ENCODE measurements at regions not wholly inside any gene's neighbourhood (a gene's known extent, or its start where the extent isn't known, plus 50 kb on each side); places are given as distances from the start of the nearest gene placed in this dataset.
"Not testable (repeated sequence)": the region's sequence is repeated elsewhere in the genome, so short reads cannot be mapped to it uniquely, and the experiment has no call there.

GRCh38 chr20:40856653-40857052 lies 167.6 kb upstream of the MAFB start:
- DNase-seq (ENCODE audit: low spot score): no peak

- no peak for DNase-seq (ENCODE audit: low spot score)
Measured at GRCh38 chr20:40860487-40860902, 168.1 kb upstream of the TOP1 start.

- DNase-seq (ENCODE audit: low spot score): no peak
Measured at GRCh38 chr20:40861427-40862008, 167.1 kb upstream of the TOP1 start.

GRCh38 chr20:40863355-40863919 lies 165.2 kb upstream of the TOP1 start:
- no peak for DNase-seq (ENCODE audit: low spot score)

GRCh38 chr20:40864470-40864869 lies 164.2 kb upstream of the TOP1 start:
- no peak for DNase-seq (ENCODE audit: low spot score)

- DNase-seq (ENCODE audit: low spot score): no peak
Measured at GRCh38 chr20:40865095-40865494, 163.5 kb upstream of the TOP1 start.

- no peak for DNase-seq (ENCODE audit: low spot score)
Measured at GRCh38 chr20:40866056-40866455, 162.6 kb upstream of the TOP1 start.

- DNase-seq (ENCODE audit: low spot score): no peak
Measured at GRCh38 chr20:40868551-40869217, 159.9 kb upstream of the TOP1 start.

GRCh38 chr20:40869218-40870147 lies 159.1 kb upstream of the TOP1 start:
- DNase-seq (ENCODE audit: low spot score): no peak

GRCh38 chr20:40875116-40876085 lies 153.2 kb upstream of the TOP1 start:
- DNase-seq (ENCODE audit: low spot score): no peak

GRCh38 chr20:40878099-40878498 lies 150.5 kb upstream of the TOP1 start:
- not testable (repeated sequence) for DNase-seq (ENCODE audit: low spot score)

GRCh38 chr20:40880063-40880728 lies 148.4 kb upstream of the TOP1 start:
- no peak for DNase-seq (ENCODE audit: low spot score)

GRCh38 chr20:40880729-40881109 lies 147.9 kb upstream of the TOP1 start:
- no peak for DNase-seq (ENCODE audit: low spot score)

GRCh38 chr20:40882152-40882551 lies 146.5 kb upstream of the TOP1 start:
- no peak for DNase-seq (ENCODE audit: low spot score)

GRCh38 chr20:40883097-40883496 lies 145.5 kb upstream of the TOP1 start:
- no peak for DNase-seq (ENCODE audit: low spot score)

GRCh38 chr20:40887105-40887504 lies 141.5 kb upstream of the TOP1 start:
- DNase-seq (ENCODE audit: low spot score): no peak

GRCh38 chr20:40889266-40889665 lies 139.4 kb upstream of the TOP1 start:
- not testable (repeated sequence) for DNase-seq (ENCODE audit: low spot score)

- DNase-seq (ENCODE audit: low spot score): no peak
Measured at GRCh38 chr20:40890181-40890580, 138.4 kb upstream of the TOP1 start.

- DNase-seq (ENCODE audit: low spot score): no peak
Measured at GRCh38 chr20:40890635-40891034, 138.0 kb upstream of the TOP1 start.

GRCh38 chr20:40891351-40891750 lies 137.3 kb upstream of the TOP1 start:
- no peak for DNase-seq (ENCODE audit: low spot score)

- DNase-seq (ENCODE audit: low spot score): no peak
Measured at GRCh38 chr20:40892642-40893041, 136.0 kb upstream of the TOP1 start.
